ENCODE measurements at regions not wholly inside any gene's neighbourhood (a gene's known extent, or its start where the extent isn't known, plus 50 kb on each side); places are given as distances from the start of the nearest gene placed in this dataset.

DNA sequence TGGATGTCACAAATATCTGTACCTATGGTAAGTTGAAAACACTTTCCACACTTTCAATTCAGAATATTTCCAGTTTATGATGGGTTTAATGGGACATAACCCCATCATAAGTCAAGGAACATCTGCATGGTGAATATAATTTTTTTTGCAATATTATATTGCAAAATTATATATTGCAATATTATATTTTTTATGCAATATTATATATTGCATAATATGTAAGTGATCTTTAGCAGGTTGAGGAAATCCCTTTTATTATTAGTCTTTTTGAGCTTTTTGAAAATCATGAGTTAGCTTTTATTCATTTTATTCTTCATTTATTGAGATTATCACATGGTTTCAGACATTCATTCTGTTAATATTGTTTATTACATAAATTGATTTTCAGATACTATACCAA lies 342.2 kb upstream of the GALNT5 start:
- TF ChIP-seq, protein P1, sequence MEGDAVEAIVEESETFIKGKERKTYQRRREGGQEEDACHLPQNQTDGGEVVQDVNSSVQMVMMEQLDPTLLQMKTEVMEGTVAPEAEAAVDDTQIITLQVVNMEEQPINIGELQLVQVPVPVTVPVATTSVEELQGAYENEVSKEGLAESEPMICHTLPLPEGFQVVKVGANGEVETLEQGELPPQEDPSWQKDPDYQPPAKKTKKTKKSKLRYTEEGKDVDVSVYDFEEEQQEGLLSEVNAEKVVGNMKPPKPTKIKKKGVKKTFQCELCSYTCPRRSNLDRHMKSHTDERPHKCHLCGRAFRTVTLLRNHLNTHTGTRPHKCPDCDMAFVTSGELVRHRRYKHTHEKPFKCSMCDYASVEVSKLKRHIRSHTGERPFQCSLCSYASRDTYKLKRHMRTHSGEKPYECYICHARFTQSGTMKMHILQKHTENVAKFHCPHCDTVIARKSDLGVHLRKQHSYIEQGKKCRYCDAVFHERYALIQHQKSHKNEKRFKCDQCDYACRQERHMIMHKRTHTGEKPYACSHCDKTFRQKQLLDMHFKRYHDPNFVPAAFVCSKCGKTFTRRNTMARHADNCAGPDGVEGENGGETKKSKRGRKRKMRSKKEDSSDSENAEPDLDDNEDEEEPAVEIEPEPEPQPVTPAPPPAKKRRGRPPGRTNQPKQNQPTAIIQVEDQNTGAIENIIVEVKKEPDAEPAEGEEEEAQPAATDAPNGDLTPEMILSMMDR (conservative IDR thresholded peaks at IDR 0.05 in 1 of 2, IDR thresholded peaks at IDR 0.05 in 1 of 2; ENCODE audit: low read depth in 1 of 2, low read length in 2 of 2), result no peak
- no peak for TF ChIP-seq EZH2 (IDR thresholded peaks at IDR 0.05; ENCODE audit: low read length, missing control alignments)

Measured in fibroblast of lung (primary cell).